Neural progenitor cell (in vitro differentiated cells): ENCODE measurements at regions not wholly inside any gene's neighbourhood (a gene's known extent, or its start where the extent isn't known, plus 50 kb on each side); places are given as distances from the start of the nearest gene placed in this dataset.
A peak's percentile ranks its signal among the peaks of the same experiment; 100 is the strongest.

Experiments
- DNase-seq: peaks from one replicate; pipeline ENCODE4 v3.0.0-alpha.2; 2016; ENCODE audit warnings: low spot score
- H2AFZ ChIP-seq: fragments of 200-600 bp; sonication (generic); replicated peaks from 2 replicates; pipeline ENCODE4 v1.6.1; 2016; ENCODE audit warnings: antibody characterized with exemption
- H3F3A ChIP-seq: fragments of 200-600 bp; sonication (generic); 2 replicates; pipeline ENCODE4 v1.6.1; 2016; ENCODE audit warnings: antibody characterized with exemption, low read depth
- H3K27ac ChIP-seq: fragments of 200-600 bp; sonication (generic); 2 replicates; pipeline ENCODE4 v1.5.1; 2016; ENCODE audit warnings: mild to moderate bottlenecking
- H3K27me3 ChIP-seq: fragments of 200-600 bp; sonication (generic); 2 replicates; pipeline ENCODE4 v1.6.1; 2016; ENCODE audit warnings: mild to moderate bottlenecking, moderate library complexity
- H3K36me3 ChIP-seq: fragments of 200-600 bp; sonication (generic); 2 replicates; pipeline ENCODE4 v1.5.1; 2016
- H3K4me1 ChIP-seq: fragments of 200-600 bp; sonication (generic); 2 replicates; pipeline ENCODE4 v1.6.1; 2016; ENCODE audit warnings: mixed run types
- H3K4me2 ChIP-seq: fragments of 200-600 bp; sonication (generic); 2 replicates; pipeline ENCODE4 v1.6.1; 2016
- H3K4me3 ChIP-seq: fragments of 200-600 bp; sonication (generic); 2 replicates; pipeline ENCODE4 v1.5.1; 2016
- H3K79me2 ChIP-seq: fragments of 200-600 bp; sonication (generic); 2 replicates; pipeline ENCODE4 v1.6.1; 2016; ENCODE audit warnings: low read depth
- H3K9ac ChIP-seq: fragments of 200-600 bp; sonication (generic); 2 replicates; pipeline ENCODE4 v1.6.1; 2016
- H3K9me3 ChIP-seq: fragments of 200-600 bp; sonication (generic); 2 replicates; pipeline ENCODE4 v1.5.1; 2016; ENCODE audit warnings: low read depth
- H4K20me1 ChIP-seq: fragments of 200-600 bp; sonication (generic); 2 replicates; pipeline ENCODE4 v1.6.1; 2016; ENCODE audit warnings: low read depth
- H3K27ac Mint-ChIP-seq: 3 replicates; pipeline ENCODE4 v1.8.0; 2021; ENCODE audit warnings: mixed read lengths
- H3K27me3 Mint-ChIP-seq: 2 replicates; pipeline ENCODE4 v1.8.0; 2022; ENCODE audit warnings: low read depth, mild to moderate bottlenecking, inconsistent platforms, moderate library complexity, mixed read lengths; ENCODE audit not compliant: insufficient read depth
- H3K36me3 Mint-ChIP-seq: 3 replicates; pipeline ENCODE4 v1.8.0; 2021; ENCODE audit warnings: mixed read lengths
- H3K4me1 Mint-ChIP-seq: 3 replicates; pipeline ENCODE4 v1.8.0; 2021; ENCODE audit warnings: mixed read lengths
- H3K4me3 Mint-ChIP-seq: 3 replicates; pipeline ENCODE4 v1.8.0; 2021; ENCODE audit warnings: mild to moderate bottlenecking, moderate library complexity, mixed read lengths
- H3K9me3 Mint-ChIP-seq: 3 replicates; pipeline ENCODE4 v1.8.0; 2020; ENCODE audit warnings: mixed read lengths
- EZH2 ChIP-seq: fragments of 200-600 bp; sonication (generic); IDR thresholded peaks from 2 replicates; pipeline ENCODE4 v1.6.1; 2017; ENCODE audit warnings: antibody characterized with exemption, mild to moderate bottlenecking, moderate library complexity
- EZH2phosphoT487 ChIP-seq: fragments of 200-600 bp; sonication (generic); IDR thresholded peaks from 2 replicates; pipeline ENCODE4 v1.6.1; 2017; ENCODE audit warnings: antibody characterized with exemption
- TF ChIP-seq, protein P1 (sequence below): fragments of 200-600 bp; sonication (generic); IDR thresholded peaks from 2 replicates; pipeline ENCODE4 v1.5.1; 2017; ENCODE audit warnings: antibody characterized with exemption, mild to moderate bottlenecking

DNA sequence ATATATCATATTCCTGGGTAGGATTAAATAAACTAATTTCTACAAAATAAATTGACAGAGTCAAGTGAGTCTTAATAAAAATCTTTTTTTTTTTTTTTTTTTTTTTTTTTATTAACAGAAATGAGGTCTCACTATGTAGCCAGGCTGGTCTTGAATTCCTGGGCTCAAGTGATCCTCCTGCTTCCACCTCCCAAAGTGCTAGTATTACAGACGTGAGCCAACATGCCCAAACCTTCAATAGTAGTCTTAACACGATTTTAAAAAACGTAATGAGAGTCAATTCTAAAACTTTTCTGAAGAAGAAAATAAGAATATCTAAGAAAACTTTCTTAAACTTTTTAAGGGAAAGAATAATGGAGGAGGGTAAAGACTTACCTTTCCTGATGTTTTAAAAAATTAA is 84.2 kb downstream of the YIPF5 start:
- Histone ChIP-seq H3K9ac (no peak overlapping the region), H3K27ac (no peak overlapping the region), H3F3A (no peaks in the 10 kb centered on the region), H3K36me3 (no peaks in the 10 kb centered on the region), H3K9me3 (no peaks in the 10 kb centered on the region), H2AFZ (no peak overlapping the region), H3K27me3 (no peaks in the 10 kb centered on the region), H3K4me1 (peaks cover 14% of the 10 kb centered on the region), H3K4me2 (no peak overlapping the region), H3K79me2 (no peaks in the 10 kb centered on the region), H4K20me1 (no peaks in the 10 kb centered on the region), H3K4me3 (no peak overlapping the region)
- Mint-ChIP-seq H3K36me3 (peaks cover 3% of the 10 kb centered on the region), H3K27ac (no peak overlapping the region), H3K4me1 (peaks cover 25% of the 10 kb centered on the region), H3K27me3 (no peaks in the 10 kb centered on the region), H3K4me3 (no peak overlapping the region), H3K9me3 (peaks cover 13% of the 10 kb centered on the region)
- TF ChIP-seq EZH2phosphoT487 (no peak), EZH2 (no peak)
- TF ChIP-seq, protein P1, sequence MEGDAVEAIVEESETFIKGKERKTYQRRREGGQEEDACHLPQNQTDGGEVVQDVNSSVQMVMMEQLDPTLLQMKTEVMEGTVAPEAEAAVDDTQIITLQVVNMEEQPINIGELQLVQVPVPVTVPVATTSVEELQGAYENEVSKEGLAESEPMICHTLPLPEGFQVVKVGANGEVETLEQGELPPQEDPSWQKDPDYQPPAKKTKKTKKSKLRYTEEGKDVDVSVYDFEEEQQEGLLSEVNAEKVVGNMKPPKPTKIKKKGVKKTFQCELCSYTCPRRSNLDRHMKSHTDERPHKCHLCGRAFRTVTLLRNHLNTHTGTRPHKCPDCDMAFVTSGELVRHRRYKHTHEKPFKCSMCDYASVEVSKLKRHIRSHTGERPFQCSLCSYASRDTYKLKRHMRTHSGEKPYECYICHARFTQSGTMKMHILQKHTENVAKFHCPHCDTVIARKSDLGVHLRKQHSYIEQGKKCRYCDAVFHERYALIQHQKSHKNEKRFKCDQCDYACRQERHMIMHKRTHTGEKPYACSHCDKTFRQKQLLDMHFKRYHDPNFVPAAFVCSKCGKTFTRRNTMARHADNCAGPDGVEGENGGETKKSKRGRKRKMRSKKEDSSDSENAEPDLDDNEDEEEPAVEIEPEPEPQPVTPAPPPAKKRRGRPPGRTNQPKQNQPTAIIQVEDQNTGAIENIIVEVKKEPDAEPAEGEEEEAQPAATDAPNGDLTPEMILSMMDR, result no peak
- DNase-seq, result no peak

- Mint-ChIP-seq H3K27me3 (no peaks in the 10 kb centered on the region), H3K4me1 (peaks cover 29% of the 10 kb centered on the region), H3K4me3 (no peak overlapping the region), H3K27ac (no peak overlapping the region), H3K9me3 (peaks cover 2% of the 10 kb centered on the region), H3K36me3 (peaks cover under 1% of the 10 kb centered on the region)
- no peaks in the 10 kb centered on the region for H4K20me1 ChIP-seq
- no peaks in the 10 kb centered on the region for H3K79me2 ChIP-seq
- H3K27me3 ChIP-seq, result no peaks in the 10 kb centered on the region
- H3F3A ChIP-seq, result no peaks in the 10 kb centered on the region
- DNase-seq, result no peak
- no peak overlapping the region for H2AFZ ChIP-seq
- H3K9ac ChIP-seq, result no peak overlapping the region
- no peak overlapping the region for H3K27ac ChIP-seq
- TF ChIP-seq EZH2phosphoT487 (no peak), EZH2 (no peak)
- TF ChIP-seq, protein P1, result no peak
- H3K4me1 ChIP-seq, result peaks cover 14% of the 10 kb centered on the region
- no peaks in the 10 kb centered on the region for H3K9me3 ChIP-seq
- H3K4me3 ChIP-seq, result no peak overlapping the region
- no peak overlapping the region for H3K4me2 ChIP-seq
- no peaks in the 10 kb centered on the region for H3K36me3 ChIP-seq
These were observed 82.9 kb downstream of the YIPF5 start for GRCh38 chr5:144087576-144087975.

- Histone ChIP-seq H3K4me2 (no peak overlapping the region), H2AFZ (no peak overlapping the region), H3K4me3 (no peak overlapping the region), H3K27ac (no peak overlapping the region), H3K9ac (no peak overlapping the region), H3F3A (no peaks in the 10 kb centered on the region), H3K36me3 (no peaks in the 10 kb centered on the region), H3K4me1 (peaks cover 14% of the 10 kb centered on the region), H3K9me3 (no peaks in the 10 kb centered on the region), H3K79me2 (no peaks in the 10 kb centered on the region), H3K27me3 (no peaks in the 10 kb centered on the region), H4K20me1 (no peaks in the 10 kb centered on the region)
- Mint-ChIP-seq H3K27me3 (no peaks in the 10 kb centered on the region), H3K9me3 (no peaks in the 10 kb centered on the region), H3K27ac (peak overlapping the region; percentile 47), H3K36me3 (no peaks in the 10 kb centered on the region), H3K4me3 (no peak overlapping the region), H3K4me1 (peaks cover 29% of the 10 kb centered on the region)
- no peak for TF ChIP-seq EZH2phosphoT487
- no peak for TF ChIP-seq EZH2
- TF ChIP-seq, protein P1, result no peak
- no peak for DNase-seq
These were observed 82.0 kb downstream of the YIPF5 start for GRCh38 chr5:144088206-144089064.
